ENCODE measurements at regions not wholly inside any gene's neighbourhood (a gene's known extent, or its start where the extent isn't known, plus 50 kb on each side); places are given as distances from the start of the nearest gene placed in this dataset.

- TF ChIP-seq PAX5 (IDR thresholded peaks at IDR 0.05; ENCODE audit: borderline replicate concordance, low read depth, low read length) (no peak), ZSCAN29 (IDR thresholded peaks at IDR 0.05) (no peak)
These were observed 388.4 kb upstream of the NDN start for GRCh38 chr15:24075420-24076089.

All from GM12878 (cell line).